ENCODE measurements at regions not wholly inside any gene's neighbourhood (a gene's known extent, or its start where the extent isn't known, plus 50 kb on each side); places are given as distances from the start of the nearest gene placed in this dataset.

- TF ChIP-seq POLR2AphosphoS2 (IDR thresholded peaks at IDR 0.05; ENCODE audit: low read depth, low read length) (no peak), SIN3A (IDR thresholded peaks at IDR 0.05; ENCODE audit: low read depth, low read length) (no peak), ZNF217 (IDR thresholded peaks at IDR 0.05) (no peak), NR2F1 (conservative IDR thresholded peaks at IDR 0.05) (no peak), ZNF687 (IDR thresholded peaks at IDR 0.05) (no peak)
These were observed 153.3 kb downstream of the YIPF5 start (continued) for GRCh38 chr5:144017119-144017518.

GRCh38 chr5:144017631-144018030 is 152.8 kb downstream of the YIPF5 start:
- no peak for DNase-seq (ENCODE audit: low read depth, low spot score)

More at GRCh38 chr5:144017631-144018030, 152.8 kb downstream of the YIPF5 start:
- Histone ChIP-seq H3K9ac (ENCODE audit: control insufficient read depth, insufficient read depth, low read length) (no peak overlapping the region), H3K9me3 (replicated peaks; ENCODE audit: control insufficient read depth, insufficient read depth, low read length) (no peaks in the 10 kb centered on the region; the same call in 1 of the 3 replicates), H3K36me3 (ENCODE audit: control insufficient read depth in 2 of 2, insufficient read depth in 2 of 2, low read length in 1 of 2) (no peaks in the 10 kb centered on the region), H4K20me1 (ENCODE audit: control insufficient read depth, insufficient read depth) (no peaks in the 10 kb centered on the region), H3K79me2 (ENCODE audit: control insufficient read depth, insufficient read depth, low read length) (no peaks in the 10 kb centered on the region), H3K4me1 (ENCODE audit: control insufficient read depth, insufficient read depth, low read length) (no peaks in the 10 kb centered on the region), H2AFZ (ENCODE audit: control insufficient read depth, low read depth, low read length) (no peak overlapping the region), H3K27me3 (replicated peaks in 1 of 2; ENCODE audit: control insufficient read depth in 2 of 2, insufficient read depth in 2 of 2, low read length in 1 of 2) (no peaks in the 10 kb centered on the region; a peak in 1 of 4 replicates), H3K4me2 (ENCODE audit: control insufficient read depth, insufficient read depth) (no peak overlapping the region), H3K4me3 (no peak overlapping the region), H3K27ac (ENCODE audit: control insufficient read depth, insufficient read depth) (no peak overlapping the region)
- BruUV-seq (replicated peaks), result no TSS peak
- ATAC-seq (no peak), FAIRE-seq (no peak)
- TF ChIP-seq HCFC1 (IDR thresholded peaks at IDR 0.05; ENCODE audit: low read length) (no peak), PRDM15 (CRISPR knock-in tag; IDR thresholded peaks at IDR 0.05) (no peak), IKZF1 (conservative IDR thresholded peaks at IDR 0.05) (no peak), NFYA (IDR thresholded peaks at IDR 0.05; ENCODE audit: borderline replicate concordance, low read depth, low read length) (no peak), NR2C2 (IDR thresholded peaks at IDR 0.05; ENCODE audit: borderline replicate concordance, control insufficient read depth, insufficient read length, low read depth) (no peak), RAD51 (IDR thresholded peaks at IDR 0.05) (no peak), GATAD2B (conservative IDR thresholded peaks at IDR 0.05; ENCODE audit: low read depth) (no peak), ZNF217 (IDR thresholded peaks at IDR 0.05) (no peak), RFX5 (IDR thresholded peaks at IDR 0.05; ENCODE audit: low read depth, low read length) (no peak), POLR2A (IDR thresholded peaks at IDR 0.05; ENCODE audit: low read depth, low read length) (no peak), TAF1 (IDR thresholded peaks at IDR 0.05; ENCODE audit: borderline replicate concordance, low read depth, low read length) (no peak), POLR2AphosphoS2 (IDR thresholded peaks at IDR 0.05; ENCODE audit: low read depth, low read length) (no peak), POU2F2 (IDR thresholded peaks at IDR 0.05; ENCODE audit: borderline replicate concordance, low read depth, low read length) (no peak)
- POLR2A ChIA-PET, result no interaction called here
- intact Hi-C loops (cut with micrococcal nuclease; ENCODE audit: unreplicated experiment), result no loop called here
- in situ Hi-C loops (cut with MboI), result no loop called here
- RAD21 ChIA-PET (ENCODE audit: unreplicated experiment), result no interaction called here
- 69% methylated on average over 6 of the region's 6 CpGs for WGBS (ENCODE audit: insufficient coverage, insufficient replicate concordance, low lambda C conversion rate, missing lambda C conversion rate)
- CTCF ChIA-PET, result no interaction called here
- SMC1A ChIA-PET (ENCODE audit: uncharacterized antibody, unreplicated experiment), result no interaction called here

All from GM12878 (cell line).